HG03060 (cell line): ENCODE measurements at regions not wholly inside any gene's neighbourhood (a gene's known extent, or its start where the extent isn't known, plus 50 kb on each side); places are given as distances from the start of the nearest gene placed in this dataset.
"Not testable (repeated sequence)": the region's sequence is repeated elsewhere in the genome, so short reads cannot be mapped to it uniquely, and the experiment has no call there.

Experiments
- ATAC-seq: cut with Tn5 transposase; IDR thresholded peaks from one replicate; pipeline ENCODE4 v1.9.1; 2021; ENCODE audit warnings: low read depth, moderate number of reproducible peaks; ENCODE audit not compliant: unreplicated experiment

- ATAC-seq, result no peak
Observed at GRCh38 chr22:49660794-49661781, 166.6 kb downstream of the BRD1 start.

- no peak for ATAC-seq
Observed at GRCh38 chr22:49660321-49660720, 167.4 kb downstream of the BRD1 start.

GRCh38 chr22:49659924-49660315 lies 167.8 kb downstream of the BRD1 start:
- no peak for ATAC-seq

GRCh38 chr22:49659281-49659923 lies 168.3 kb downstream of the BRD1 start:
- ATAC-seq, result no peak

- no peak for ATAC-seq
Observed at GRCh38 chr22:49658902-49659280, 168.8 kb downstream of the BRD1 start.

- no peak for ATAC-seq
Observed at GRCh38 chr22:49657974-49658590, 169.6 kb downstream of the BRD1 start.

GRCh38 chr22:49657275-49657973 lies 170.2 kb downstream of the BRD1 start:
- no peak for ATAC-seq

- not testable (repeated sequence) for ATAC-seq
Observed at GRCh38 chr22:49656883-49657274, 170.8 kb downstream of the BRD1 start.

GRCh38 chr22:49656291-49656851 lies 171.3 kb downstream of the BRD1 start:
- no peak for ATAC-seq

GRCh38 chr22:49655168-49655812 lies 172.4 kb downstream of the BRD1 start:
- no peak for ATAC-seq

- no peak for ATAC-seq
Observed at GRCh38 chr22:49650336-49651241, 177.1 kb downstream of the BRD1 start.

- ATAC-seq, result no peak
Observed at GRCh38 chr22:49649166-49650068, 178.3 kb downstream of the BRD1 start.

GRCh38 chr22:49648053-49648452 lies 179.6 kb downstream of the BRD1 start:
- no peak for ATAC-seq

- no peak for ATAC-seq
Observed at GRCh38 chr22:49647627-49648026, 180.0 kb downstream of the BRD1 start.

- ATAC-seq, result no peak
Observed at GRCh38 chr22:49646876-49647275, 180.8 kb downstream of the BRD1 start.

GRCh38 chr22:49645791-49646550 lies 181.7 kb downstream of the BRD1 start:
- no peak for ATAC-seq

GRCh38 chr22:49645257-49645656 lies 182.4 kb downstream of the BRD1 start:
- ATAC-seq, result no peak
